CD4-positive, alpha-beta memory T cell (primary cell): ENCODE measurements at regions not wholly inside any gene's neighbourhood (a gene's known extent, or its start where the extent isn't known, plus 50 kb on each side); places are given as distances from the start of the nearest gene placed in this dataset.
"Not testable (repeated sequence)": the region's sequence is repeated elsewhere in the genome, so short reads cannot be mapped to it uniquely, and the experiment has no call there.

Source experiments
- CTCF ChIA-PET: fragments of 350-600 bp; sonication (Branson Sonifier 250); formaldehyde crosslinking; loops from one replicate; lab custom pipeline; 2021; ENCODE audit warnings: inconsistent platforms; ENCODE audit not compliant: partially characterized antibody; lab: Charles Lee
- POLR2A ChIA-PET: fragments of 350-600 bp; sonication (Branson Sonifier 250); formaldehyde crosslinking; loops from one replicate; lab custom pipeline; 2021; ENCODE audit not compliant: partially characterized antibody; lab: Charles Lee
- DNase-seq, 5 donors: peaks; one replicate each; pipeline versions ENCODE4 v3.0.0 to v3.0.0-alpha.2; 2020 to 2022; ENCODE audit warnings: mixed read lengths in 1 of 5
- H3K27ac ChIP-seq: one replicate; pipeline ENCODE4 v1.7.0; 2013; ENCODE audit warnings: low read depth, low read length
- H3K27me3 ChIP-seq: 2 replicates; pipeline ENCODE4 v1.7.0; 2013; ENCODE audit warnings: mild to moderate bottlenecking, low read length, moderate library complexity; ENCODE audit not compliant: insufficient read depth
- H3K36me3 ChIP-seq: 2 replicates; pipeline ENCODE4 v1.7.0; 2013; ENCODE audit warnings: mild to moderate bottlenecking, low read length, moderate library complexity; ENCODE audit not compliant: insufficient read depth
- H3K4me1 ChIP-seq: 2 replicates; pipeline ENCODE4 v1.7.0; 2013; ENCODE audit warnings: mild to moderate bottlenecking, low read length, moderate library complexity; ENCODE audit not compliant: insufficient read depth
- H3K4me3 ChIP-seq, 2 donors: one replicate each; pipeline ENCODE4 v1.7.0; 2013; ENCODE audit warnings: low read length in 2 of 2, mild to moderate bottlenecking in 1 of 2
- H3K9me3 ChIP-seq, 2 donors: one replicate each; pipeline ENCODE4 v1.7.0; 2013; ENCODE audit warnings: low read length in 2 of 2, control low read depth in 1 of 2; ENCODE audit not compliant: control insufficient read depth in 1 of 2
- H3K27ac Mint-ChIP-seq, 7 donors: one replicate each; pipeline ENCODE4 v1.8.0; 2020 to 2021; ENCODE audit warnings: mixed read lengths in 7 of 7, mild to moderate bottlenecking in 6 of 7, inconsistent platforms in 3 of 7, moderate library complexity in 3 of 7
- H3K27me3 Mint-ChIP-seq, 2 donors: one replicate each; pipeline ENCODE4 v1.8.0; 2020 to 2021; ENCODE audit warnings: mixed read lengths in 2 of 2
- H3K36me3 Mint-ChIP-seq, 2 donors: one replicate each; pipeline ENCODE4 v1.8.0; 2020 to 2021; ENCODE audit warnings: mixed read lengths in 2 of 2, inconsistent platforms in 1 of 2, mild to moderate bottlenecking in 1 of 2
- H3K4me1 Mint-ChIP-seq, 4 donors: one replicate each; pipeline ENCODE4 v1.8.0; 2020 to 2021; ENCODE audit warnings: mixed read lengths in 4 of 4, mild to moderate bottlenecking in 1 of 4
- H3K4me3 Mint-ChIP-seq, 8 donors: one replicate each; pipeline ENCODE4 v1.8.0; 2020 to 2021; ENCODE audit warnings: mixed read lengths in 8 of 8, mild to moderate bottlenecking in 7 of 8, moderate library complexity in 6 of 8, inconsistent platforms in 3 of 8
- H3K9me3 Mint-ChIP-seq, 8 donors: one replicate each; pipeline ENCODE4 v1.8.0; 2020 to 2021; ENCODE audit warnings: mixed read lengths in 8 of 8, mild to moderate bottlenecking in 5 of 8, inconsistent platforms in 3 of 8, moderate library complexity in 1 of 8
- intact Hi-C: fragments of 100-400 bp; cut with micrococcal nuclease; formaldehyde crosslinking; loops from one replicate; pipeline ENCODE4 v1.15.1; 2023

GRCh38 chr11:14591046-14591445, 52.6 kb upstream of the PDE3B start:
- DNase-seq, H3K4me1 ChIP-seq, H3K9me3 ChIP-seq, H3K27ac Mint-ChIP-seq, H3K4me3 ChIP-seq, H3K4me3 Mint-ChIP-seq, H3K27me3 ChIP-seq, H3K27me3 Mint-ChIP-seq, H3K27ac ChIP-seq, CTCF ChIA-PET, intact Hi-C loops, H3K36me3 ChIP-seq: not testable (repeated sequence)
- POLR2A ChIA-PET, result interaction anchor here (0.9 to 1.4 kb wide), 2 partner anchors 12 to 24 kb away, joined by 3 to 6 read pairs; no protein-coding TSS in a partner anchor
- Mint-ChIP-seq H3K36me3 (peaks cover 21 to 32% of the 10 kb centered on the region in 2 donors), H3K4me1 (peaks cover 21 to 36% (median 31%) of the 10 kb centered on the region in 4 donors), H3K9me3 (peaks cover 2 to 12% (median 5%) of the 10 kb centered on the region in 8 donors)

GRCh38 chr11:14593671-14594070, 49.9 kb upstream of the PDE3B start:
- H3K4me1 ChIP-seq, result no peaks in the 10 kb centered on the region
- H3K4me1 Mint-ChIP-seq, result peaks cover 25 to 49% (median 31%) of the 10 kb centered on the region in 4 donors
- H3K9me3 Mint-ChIP-seq, result peaks cover 4 to 19% (median 13%) of the 10 kb centered on the region in 8 donors
- no peaks in the 10 kb centered on the region for H3K27me3 Mint-ChIP-seq
- H3K27me3 ChIP-seq, result no peaks in the 10 kb centered on the region
- no peaks in the 10 kb centered on the region for H3K36me3 ChIP-seq
- H3K36me3 Mint-ChIP-seq, result peaks cover 21 to 31% of the 10 kb centered on the region in 2 donors
- ChIA-PET CTCF (interaction anchor here (0.7 to 1.3 kb wide), 5 partner anchors 9 to 50 kb away, joined by 3 to 4 read pairs (median 3); partner anchors contain the start of gene PDE3B), POLR2A (interaction anchor here (1.2 kb wide), 1 partner anchor 15 kb away, joined by 3 read pairs; no protein-coding TSS in a partner anchor)
- no peak for DNase-seq
- intact Hi-C loops, result no loop called here
- no peak overlapping the region for H3K27ac ChIP-seq
- peak overlapping the region in 4 of 7 donors; percentile 12 to 24 (median 16) for H3K27ac Mint-ChIP-seq
- no peak overlapping the region for H3K4me3 ChIP-seq
- H3K9me3 ChIP-seq, result no peaks in the 10 kb centered on the region
- H3K4me3 Mint-ChIP-seq, result no peak overlapping the region
